Keratinocyte (primary cell): ENCODE measurements at regions not wholly inside any gene's neighbourhood (a gene's known extent, or its start where the extent isn't known, plus 50 kb on each side); places are given as distances from the start of the nearest gene placed in this dataset.

Experiments used
- DNase-seq: peaks from one replicate; pipeline ENCODE4 v3.0.0-alpha.2; 2011; ENCODE audit warnings: low read depth, missing footprints, low spot score
- FAIRE-seq: peaks from 2 replicates; lab custom pipeline; 2011; peaks lifted over from hg19 to GRCh38; lab: Jason Lieb, UNC
- H2AFZ ChIP-seq: 2 replicates; pipeline ENCODE4 v1.6.0; 2012; ENCODE audit warnings: low read length, control low read depth, inconsistent platforms; ENCODE audit not compliant: control insufficient read depth
- H3K27ac ChIP-seq: 2 replicates; pipeline ENCODE4 v1.5.1; 2011; ENCODE audit warnings: low read length; ENCODE audit not compliant: control insufficient read depth, insufficient read depth
- H3K27me3 ChIP-seq: 3 replicates; pipeline ENCODE4 v1.6.0; 2011; ENCODE audit warnings: low read length; ENCODE audit not compliant: control insufficient read depth, insufficient read depth; ENCODE audit errors: extremely low read depth
- H3K36me3 ChIP-seq, 2 experiments: 2 replicates in 1 of 2; 3 replicates in 1 of 2; pipeline ENCODE4 v1.5.1; 2011; ENCODE audit warnings: low read length in 2 of 2, mild to moderate bottlenecking in 1 of 2; ENCODE audit not compliant: control insufficient read depth in 2 of 2, insufficient read depth in 2 of 2; ENCODE audit errors: extremely low read depth in 1 of 2
- H3K4me1 ChIP-seq: 3 replicates; pipeline ENCODE4 v1.5.1; 2011; ENCODE audit warnings: low read length; ENCODE audit not compliant: control insufficient read depth, insufficient read depth; ENCODE audit errors: extremely low read depth
- H3K4me2 ChIP-seq: 3 replicates; pipeline ENCODE4 v1.6.0; 2011; ENCODE audit warnings: low read depth, low read length; ENCODE audit not compliant: control insufficient read depth, insufficient read depth; ENCODE audit errors: extremely low read depth
- H3K4me3 ChIP-seq, 3 experiments: fragments of 200-600 bp in 1 of 3; sonication (generic) in 1 of 3; 2 replicates in 2 of 3; 3 replicates in 1 of 3; pipeline ENCODE4 v1.5.1; 2011 to 2016; ENCODE audit warnings: low read length in 3 of 3, mild to moderate bottlenecking in 3 of 3, control low read depth in 2 of 3, inconsistent platforms in 1 of 3, low read depth in 1 of 3, mixed read lengths in 1 of 3, mixed run types in 1 of 3, moderate library complexity in 1 of 3; ENCODE audit not compliant: control insufficient read depth in 2 of 3, insufficient read depth in 2 of 3; ENCODE audit errors: extremely low read depth in 1 of 3
- H3K79me2 ChIP-seq: 2 replicates; pipeline ENCODE4 v1.6.0; 2012; ENCODE audit warnings: low read length; ENCODE audit not compliant: control insufficient read depth, insufficient read depth
- H3K9ac ChIP-seq: 3 replicates; pipeline ENCODE4 v1.6.0; 2011; ENCODE audit warnings: low read length; ENCODE audit not compliant: control insufficient read depth, insufficient read depth; ENCODE audit errors: extremely low read depth
- H3K9me1 ChIP-seq: 3 replicates; pipeline ENCODE4 v1.6.0; 2011; ENCODE audit warnings: low read length; ENCODE audit not compliant: control insufficient read depth, insufficient read depth; ENCODE audit errors: extremely low read depth
- H3K9me3 ChIP-seq: 2 replicates; pipeline ENCODE4 v1.5.1; 2012; ENCODE audit warnings: low read depth, low read length; ENCODE audit not compliant: control insufficient read depth
- H4K20me1 ChIP-seq: 3 replicates; pipeline ENCODE4 v1.6.0; 2011; ENCODE audit warnings: low read length; ENCODE audit not compliant: control insufficient read depth, insufficient read depth; ENCODE audit errors: extremely low read depth
- EZH2 ChIP-seq: IDR thresholded peaks from one replicate; pipeline ENCODE4 v1.6.1; 2012; ENCODE audit warnings: inconsistent platforms, mild to moderate bottlenecking, low read length, moderate library complexity
- dilution Hi-C: fragments of 300-500 bp; cut with MboI; formaldehyde crosslinking; loops from one replicate; pipeline ENCODE4 v1.7.0; 2020; ENCODE audit warnings: low sequenced_read_pairs; ENCODE audit not compliant: extremely low pct_ligation_motif_present
- TF ChIP-seq, protein P1 (sequence below), 3 experiments: IDR thresholded peaks in 1 of 3; conservative IDR thresholded peaks in 1 of 3; optimal IDR thresholded peaks in 1 of 3; 2 replicates in 2 of 3; 3 replicates in 1 of 3; pipeline versions ENCODE3 to v1.5.1; 2011; ENCODE audit warnings: low read length in 3 of 3, mild to moderate bottlenecking in 3 of 3, moderate library complexity in 2 of 3, control low read depth in 1 of 3, inconsistent platforms in 1 of 3; ENCODE audit not compliant: insufficient read depth in 2 of 3; ENCODE audit errors: extremely low read depth in 1 of 3

DNA sequence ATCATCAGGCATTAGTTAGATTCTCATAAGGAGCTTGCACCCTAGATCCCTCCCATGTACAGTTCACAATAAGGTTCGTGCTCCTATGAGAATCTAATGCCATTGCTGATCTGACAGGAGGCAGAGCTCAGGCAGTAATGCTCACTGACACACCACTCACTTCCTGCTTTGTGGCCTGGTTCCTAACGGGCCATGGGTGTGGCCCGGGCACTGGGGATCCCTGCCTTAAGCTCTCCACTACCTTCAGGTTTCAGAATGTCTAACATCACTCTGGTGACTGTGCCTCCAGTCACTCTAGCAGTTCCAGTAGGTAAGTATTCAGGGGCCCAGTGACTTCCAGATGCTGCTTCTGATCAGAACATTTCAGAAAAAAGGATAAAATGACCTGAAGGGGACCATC lies 152.4 kb downstream of the LRRC70 start:
- Histone ChIP-seq H3K4me2 (no peak overlapping the region), H3K4me3 (no peak overlapping the region), H3K36me3 (no peaks in the 10 kb centered on the region), H3K4me1 (no peaks in the 10 kb centered on the region), H3K27ac (no peak overlapping the region), H3K9me3 (no peaks in the 10 kb centered on the region), H2AFZ (no peak overlapping the region), H4K20me1 (no peaks in the 10 kb centered on the region), H3K27me3 (no peaks in the 10 kb centered on the region), H3K79me2 (no peaks in the 10 kb centered on the region), H3K9ac (no peak overlapping the region), H3K9me1 (no peaks in the 10 kb centered on the region)
- TF ChIP-seq, protein P1, sequence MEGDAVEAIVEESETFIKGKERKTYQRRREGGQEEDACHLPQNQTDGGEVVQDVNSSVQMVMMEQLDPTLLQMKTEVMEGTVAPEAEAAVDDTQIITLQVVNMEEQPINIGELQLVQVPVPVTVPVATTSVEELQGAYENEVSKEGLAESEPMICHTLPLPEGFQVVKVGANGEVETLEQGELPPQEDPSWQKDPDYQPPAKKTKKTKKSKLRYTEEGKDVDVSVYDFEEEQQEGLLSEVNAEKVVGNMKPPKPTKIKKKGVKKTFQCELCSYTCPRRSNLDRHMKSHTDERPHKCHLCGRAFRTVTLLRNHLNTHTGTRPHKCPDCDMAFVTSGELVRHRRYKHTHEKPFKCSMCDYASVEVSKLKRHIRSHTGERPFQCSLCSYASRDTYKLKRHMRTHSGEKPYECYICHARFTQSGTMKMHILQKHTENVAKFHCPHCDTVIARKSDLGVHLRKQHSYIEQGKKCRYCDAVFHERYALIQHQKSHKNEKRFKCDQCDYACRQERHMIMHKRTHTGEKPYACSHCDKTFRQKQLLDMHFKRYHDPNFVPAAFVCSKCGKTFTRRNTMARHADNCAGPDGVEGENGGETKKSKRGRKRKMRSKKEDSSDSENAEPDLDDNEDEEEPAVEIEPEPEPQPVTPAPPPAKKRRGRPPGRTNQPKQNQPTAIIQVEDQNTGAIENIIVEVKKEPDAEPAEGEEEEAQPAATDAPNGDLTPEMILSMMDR (optimal IDR thresholded peaks at IDR 0.05 in 1 of 3, IDR thresholded peaks at IDR 0.05 in 1 of 3, conservative IDR thresholded peaks at IDR 0.05 in 1 of 3; ENCODE audit: extremely low read depth in 1 of 3, insufficient read depth in 2 of 3, low read length in 3 of 3), result no peak
- TF ChIP-seq EZH2, result no peak
- FAIRE-seq, result no peak
- dilution Hi-C loops, result no loop called here
- DNase-seq, result no peak

DNA sequence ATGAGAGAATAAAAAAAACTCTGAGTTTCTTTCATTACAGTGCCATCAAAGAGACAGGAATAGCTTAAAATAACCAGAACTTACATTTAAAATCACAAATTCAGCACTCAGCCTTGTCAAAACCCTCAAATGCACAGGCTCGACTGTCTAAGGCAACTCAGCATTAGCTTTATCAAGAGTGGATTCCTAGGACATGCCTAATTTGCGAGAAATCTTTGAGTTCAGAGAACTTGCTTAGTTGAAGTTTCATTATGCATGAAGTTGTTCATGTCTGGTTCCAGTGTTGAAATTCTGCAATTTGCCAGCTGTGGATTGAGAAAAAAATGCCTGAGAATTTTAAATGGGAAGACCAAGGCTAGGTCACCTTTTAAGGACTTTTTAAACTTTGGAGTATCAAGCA lies 151.1 kb downstream of the LRRC70 start:
- DNase-seq, result no peak
- Histone ChIP-seq H3K79me2 (no peaks in the 10 kb centered on the region), H3K27me3 (no peaks in the 10 kb centered on the region), H3K4me3 (no peak overlapping the region), H2AFZ (no peak overlapping the region), H3K9ac (no peak overlapping the region), H4K20me1 (no peaks in the 10 kb centered on the region), H3K4me1 (no peaks in the 10 kb centered on the region), H3K27ac (no peak overlapping the region), H3K36me3 (no peaks in the 10 kb centered on the region), H3K9me1 (no peaks in the 10 kb centered on the region), H3K4me2 (no peak overlapping the region), H3K9me3 (no peaks in the 10 kb centered on the region)
- FAIRE-seq, result no peak
- dilution Hi-C loops, result no loop called here
- TF ChIP-seq, protein P1 (optimal IDR thresholded peaks at IDR 0.05 in 1 of 3, IDR thresholded peaks at IDR 0.05 in 1 of 3, conservative IDR thresholded peaks at IDR 0.05 in 1 of 3; ENCODE audit: extremely low read depth in 1 of 3, insufficient read depth in 2 of 3, low read length in 3 of 3), result no peak
- TF ChIP-seq EZH2, result no peak
